Stimulated activated CD4-positive, alpha-beta T cell treated with anti-CD3 and anti-CD28 coated beads, Interleukin-1b, Interleukin-23, amount 100 ng/mL, for 4 hours (primary cell): ENCODE measurements at regions not wholly inside any gene's neighbourhood (a gene's known extent, or its start where the extent isn't known, plus 50 kb on each side); places are given as distances from the start of the nearest gene placed in this dataset.
"Not testable (repeated sequence)": the region's sequence is repeated elsewhere in the genome, so short reads cannot be mapped to it uniquely, and the experiment has no call there.

Experiments used
- DNase-seq, 2 donors: peaks; one replicate each; pipeline ENCODE4 v3.0.0-alpha.2; 2020; ENCODE audit warnings: low read depth in 2 of 2

DNA sequence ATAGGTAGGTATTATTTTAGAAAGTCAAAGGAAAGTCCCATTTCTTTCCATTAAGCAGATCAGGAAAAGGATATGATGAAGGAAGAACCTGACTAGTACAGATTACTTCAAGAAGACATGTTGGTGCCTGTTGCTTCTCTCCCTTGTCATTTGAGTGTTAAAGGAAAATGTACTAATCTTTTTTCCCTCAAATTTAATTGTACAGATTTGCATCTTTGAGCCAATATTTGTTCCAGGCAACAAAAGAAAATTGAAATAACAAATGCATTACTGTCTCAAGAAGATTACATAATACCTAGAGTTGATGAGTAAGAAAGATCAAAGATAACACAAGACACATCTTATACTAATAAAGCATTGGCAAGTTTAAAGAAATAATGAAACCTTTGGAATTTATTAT is 566.9 kb upstream of the ZP4 start:
- no peak for DNase-seq

DNA sequence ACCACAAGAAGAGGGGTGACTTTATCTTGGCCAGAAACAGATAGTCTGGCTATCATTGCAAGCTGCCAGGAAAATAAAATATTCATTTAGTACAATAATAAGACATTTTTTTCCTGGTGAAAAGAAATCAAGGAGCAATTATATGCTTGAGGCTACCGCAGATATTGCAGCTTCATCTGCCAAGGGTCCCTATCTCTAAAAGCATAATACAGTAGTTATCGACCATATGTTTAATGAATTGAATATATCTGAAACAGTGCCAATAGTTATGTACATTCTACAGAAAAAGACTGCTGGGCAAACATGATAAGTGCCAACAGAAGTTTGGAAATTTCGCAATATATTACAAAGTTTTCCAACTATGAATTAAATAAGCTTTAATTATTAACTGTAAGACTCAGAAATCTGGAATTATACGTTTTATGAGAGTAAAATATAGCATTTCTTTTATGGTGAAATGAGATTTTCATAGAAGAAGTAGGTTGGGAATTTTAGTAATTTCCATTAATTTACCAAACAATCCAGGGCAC is 561.1 kb upstream of the ZP4 start:
- DNase-seq, result no peak

DNA sequence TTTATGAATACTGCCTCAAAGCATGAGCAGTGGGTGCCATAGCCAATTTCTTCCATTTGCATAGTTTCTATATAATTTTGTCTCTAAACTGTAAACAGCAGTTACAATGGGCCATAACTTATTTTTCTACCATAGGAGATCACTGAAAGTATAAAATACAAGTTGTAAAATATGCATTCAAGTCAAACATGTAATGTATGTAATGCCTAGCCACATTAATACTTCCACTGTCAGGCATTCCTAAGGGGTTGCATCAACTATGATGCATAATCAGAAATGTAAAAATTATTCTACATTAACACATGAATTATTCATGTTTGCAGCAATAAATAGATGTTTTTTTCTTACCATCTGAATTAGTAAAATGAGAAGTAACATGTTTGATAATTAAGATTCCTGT is 560.3 kb upstream of the ZP4 start:
- no peak for DNase-seq

DNA sequence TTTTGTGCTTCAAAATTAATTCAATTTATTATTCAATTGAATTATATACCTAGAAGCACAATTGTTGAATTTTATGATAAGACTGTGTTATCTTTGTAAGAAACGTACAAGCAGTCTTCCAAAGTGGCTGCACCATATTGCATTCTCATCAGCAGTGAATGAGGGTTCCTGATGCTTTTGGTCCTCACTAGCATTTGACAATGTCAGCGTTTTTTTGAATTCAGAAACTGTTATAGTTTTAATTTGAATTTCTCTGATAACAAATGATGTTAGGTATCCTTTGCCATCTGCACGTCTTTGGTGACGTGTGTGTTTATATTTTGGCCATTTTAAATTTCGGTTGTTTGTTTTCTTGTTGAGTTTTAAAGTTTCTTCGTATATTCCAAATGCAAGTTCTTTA is 553.0 kb upstream of the ZP4 start:
- no peak for DNase-seq

DNA sequence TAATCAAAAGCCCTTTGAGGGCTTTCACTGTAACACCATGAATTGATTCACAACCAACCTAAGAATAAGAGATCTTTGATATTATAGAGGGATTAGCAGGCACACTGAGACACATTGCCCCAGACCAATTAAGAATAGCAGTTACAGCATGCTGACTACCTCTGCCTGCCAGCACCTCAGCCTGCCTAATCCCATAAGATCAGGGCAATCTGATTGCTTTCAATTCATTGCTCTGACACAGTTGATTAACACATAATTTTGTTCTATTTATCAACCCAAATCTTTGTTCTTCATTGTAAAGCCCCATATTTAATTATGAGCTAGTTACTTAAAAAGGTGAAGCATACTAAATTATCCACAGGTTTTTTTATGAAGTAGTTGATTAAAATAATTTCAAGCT is 548.8 kb upstream of the ZP4 start:
- DNase-seq, result no peak

DNA sequence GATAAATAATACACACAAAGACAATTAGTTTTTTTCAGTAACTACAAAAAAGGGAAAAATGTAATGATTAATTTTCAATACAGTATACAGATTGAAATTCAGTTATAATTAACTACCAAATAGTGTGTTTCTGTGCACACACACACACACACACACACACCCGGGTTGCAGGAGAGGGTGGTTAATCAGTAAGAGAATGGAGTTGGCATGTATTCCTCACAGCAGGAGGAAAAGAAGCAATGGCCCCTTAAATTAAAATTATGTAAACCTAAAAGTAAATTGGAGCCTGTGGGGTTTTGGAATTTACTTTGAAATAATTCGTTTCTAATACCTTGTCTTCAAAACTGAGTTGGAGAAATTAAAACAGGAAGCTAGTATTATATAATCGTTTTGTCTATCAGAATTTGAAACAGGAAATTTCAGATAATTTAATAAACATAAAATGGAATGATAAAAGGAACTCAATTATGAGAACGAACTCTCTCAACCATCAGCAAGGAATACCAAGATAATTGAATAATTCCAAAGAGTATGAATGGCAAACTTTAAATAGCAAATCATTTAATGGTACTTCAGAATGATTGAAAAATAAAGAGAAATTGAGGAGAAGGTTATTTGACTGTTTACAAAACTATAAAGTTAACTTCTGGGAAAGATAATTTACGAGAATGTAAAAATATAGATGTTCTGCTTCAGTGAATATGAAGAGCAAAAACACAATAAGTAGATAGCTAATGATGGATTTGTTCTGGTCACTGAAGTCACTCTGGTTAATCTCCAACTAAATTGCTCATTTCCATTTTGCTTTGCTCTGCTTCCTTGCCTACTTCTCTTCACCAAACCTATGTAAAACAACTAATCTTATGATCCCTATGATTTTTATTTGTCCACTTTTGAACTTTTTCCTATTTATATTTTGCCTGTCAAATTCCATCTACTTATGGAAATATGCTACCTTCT is 547.9 kb upstream of the ZP4 start:
- DNase-seq, result no peak

DNA sequence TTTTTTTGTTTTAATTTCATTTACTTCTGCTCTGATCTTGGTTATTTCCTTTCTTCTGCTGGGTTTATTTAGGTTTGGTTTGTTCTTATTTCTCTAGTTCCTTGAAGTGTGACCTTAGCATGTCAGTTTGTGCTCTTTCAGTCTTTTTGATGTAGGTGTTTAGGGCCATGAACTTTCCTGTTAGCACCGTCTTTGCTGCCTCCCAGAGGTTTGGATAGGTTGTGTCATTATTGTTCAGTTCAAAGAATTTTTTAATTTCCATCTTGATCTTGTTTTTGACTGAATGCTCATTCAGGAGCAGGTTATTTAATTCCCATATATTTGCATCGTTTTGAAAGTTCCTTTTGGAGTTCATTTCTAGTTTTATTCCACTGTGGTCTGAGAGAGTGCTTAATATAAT is 539.0 kb upstream of the ZP4 start:
- not testable (repeated sequence) for DNase-seq

- no peak for DNase-seq
Measured at GRCh38 chr1:238419209-238419608, 528.5 kb upstream of the ZP4 start.

- DNase-seq, result no peak
Measured at GRCh38 chr1:238409932-238410331, 519.2 kb upstream of the ZP4 start.

DNA sequence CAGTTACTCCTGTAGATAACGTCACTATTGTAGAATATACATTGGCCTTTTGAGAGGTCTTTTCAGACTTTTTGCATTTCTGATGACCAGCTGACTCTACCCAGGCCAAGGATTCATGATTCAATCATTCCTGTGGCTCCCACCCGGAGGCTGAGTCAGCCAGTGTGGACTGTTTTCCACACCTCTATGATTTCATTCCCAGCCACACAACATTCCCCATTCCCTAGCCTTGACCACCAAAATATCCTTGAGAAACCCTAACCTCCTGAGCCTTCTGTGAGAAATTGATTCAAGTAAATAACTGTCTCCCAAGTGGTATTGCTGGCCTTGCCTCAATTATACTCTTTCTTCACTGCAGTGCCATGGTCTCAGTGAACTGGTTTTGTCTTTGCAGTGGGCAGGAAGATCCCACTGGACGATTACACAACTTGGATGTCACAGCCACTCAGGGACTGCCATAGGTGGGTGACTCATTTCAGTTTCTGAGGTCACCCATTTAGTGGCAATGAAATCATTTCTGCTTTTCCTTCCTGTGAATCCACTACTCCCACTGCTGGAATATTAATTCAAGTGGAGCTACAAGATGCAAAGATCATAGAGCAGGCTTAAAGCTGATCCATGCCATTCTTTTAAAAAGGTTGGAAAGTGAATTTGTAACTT is 518.6 kb upstream of the ZP4 start:
- no peak for DNase-seq

DNA sequence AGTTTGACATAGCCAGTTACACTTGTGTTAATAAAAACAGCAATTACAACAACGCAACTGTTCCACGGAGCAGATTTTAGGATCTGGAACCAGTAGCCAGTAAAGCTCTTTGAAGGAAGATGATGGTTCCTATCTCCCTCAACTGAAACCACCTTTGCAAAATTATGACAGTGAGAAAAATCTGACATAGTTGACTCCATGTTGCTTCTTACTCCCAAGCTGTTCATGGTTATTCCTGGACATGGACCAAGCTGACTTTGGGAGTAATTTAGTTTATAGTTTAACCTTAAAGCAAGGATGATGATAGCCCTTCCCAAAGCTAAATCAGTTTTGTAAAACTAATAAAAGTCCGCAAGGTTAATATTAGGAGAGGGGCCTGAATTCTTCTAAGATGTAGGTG is 518.0 kb upstream of the ZP4 start:
- DNase-seq, result no peak

DNA sequence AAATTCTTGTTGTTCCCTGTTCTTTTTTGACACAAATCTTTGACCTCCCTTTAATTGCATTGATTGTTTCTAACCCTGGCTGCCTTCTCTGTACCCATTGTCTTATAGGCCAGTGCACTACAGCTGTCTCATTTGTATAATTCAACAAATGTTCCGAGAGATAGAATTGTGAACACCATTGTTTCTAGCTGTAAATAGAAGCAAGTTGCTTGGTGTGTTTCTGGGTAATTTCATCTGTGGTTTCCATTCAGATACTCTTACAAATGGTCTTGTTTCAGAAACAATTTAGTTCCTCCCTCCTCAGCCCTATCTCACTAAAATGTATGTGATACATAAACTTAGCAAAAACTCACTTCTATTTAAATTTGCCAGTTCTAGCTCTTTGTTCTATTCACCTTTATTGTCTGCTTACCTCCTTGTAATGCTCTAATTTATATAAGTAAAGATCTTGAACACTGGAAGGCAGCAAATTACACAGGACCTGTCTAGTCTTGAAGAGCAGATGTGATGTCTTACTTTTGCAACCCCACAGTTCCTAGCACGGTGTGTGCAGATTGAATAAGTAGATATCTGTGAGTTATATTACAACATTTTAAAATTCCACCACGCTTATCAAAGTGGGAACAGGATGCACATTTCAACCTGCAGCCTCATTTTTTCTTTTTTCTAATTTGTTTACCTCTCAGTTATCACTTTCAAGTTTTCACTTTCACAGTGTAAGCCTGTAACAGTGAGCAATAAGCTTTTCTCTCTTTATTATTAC is 515.6 kb upstream of the ZP4 start:
- DNase-seq, result no peak

DNA sequence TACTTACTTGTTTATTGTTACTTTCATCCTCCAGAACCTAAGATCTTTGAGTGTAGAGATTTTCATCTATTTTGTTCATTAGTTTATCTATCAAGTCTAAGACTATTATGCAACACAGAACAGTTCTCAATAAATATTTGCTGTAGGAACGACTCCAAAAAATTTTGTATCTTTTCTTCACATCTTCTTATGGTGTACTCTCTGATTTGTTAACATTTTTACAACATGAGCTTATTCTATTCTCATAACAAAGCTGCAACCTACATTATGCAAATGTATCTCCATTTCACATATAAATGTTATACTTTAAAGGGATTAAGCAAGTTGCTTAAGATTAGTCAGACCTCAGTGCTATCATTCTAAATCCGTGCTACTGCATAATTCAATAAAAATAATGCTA is 514.2 kb upstream of the ZP4 start:
- no peak for DNase-seq

GRCh38 chr1:238404481-238404880 is 513.8 kb upstream of the ZP4 start:
- DNase-seq, result no peak

- DNase-seq, result no peak
Measured at GRCh38 chr1:238401144-238401543, 510.4 kb upstream of the ZP4 start.

- no peak for DNase-seq
Measured at GRCh38 chr1:238399558-238399957, 508.8 kb upstream of the ZP4 start.

DNA sequence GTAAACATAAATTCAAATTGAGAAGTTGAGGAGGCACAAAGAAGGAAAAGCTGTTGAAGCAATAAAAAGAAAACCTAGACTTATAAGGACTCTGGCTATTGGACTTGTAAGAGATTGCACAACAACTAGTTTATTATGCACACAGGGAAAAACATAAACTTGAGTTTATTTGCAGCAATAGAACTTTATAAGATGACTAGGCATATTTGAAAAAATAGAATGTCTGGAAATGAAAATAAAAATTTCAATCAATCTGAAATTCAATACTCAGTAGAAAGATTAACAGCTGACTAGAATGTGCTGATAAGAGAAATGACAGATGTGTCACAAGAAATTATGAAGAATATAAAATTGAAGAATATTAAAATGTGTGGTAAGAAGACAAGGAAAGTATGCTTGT is 505.4 kb upstream of the ZP4 start:
- DNase-seq, result no peak

DNA sequence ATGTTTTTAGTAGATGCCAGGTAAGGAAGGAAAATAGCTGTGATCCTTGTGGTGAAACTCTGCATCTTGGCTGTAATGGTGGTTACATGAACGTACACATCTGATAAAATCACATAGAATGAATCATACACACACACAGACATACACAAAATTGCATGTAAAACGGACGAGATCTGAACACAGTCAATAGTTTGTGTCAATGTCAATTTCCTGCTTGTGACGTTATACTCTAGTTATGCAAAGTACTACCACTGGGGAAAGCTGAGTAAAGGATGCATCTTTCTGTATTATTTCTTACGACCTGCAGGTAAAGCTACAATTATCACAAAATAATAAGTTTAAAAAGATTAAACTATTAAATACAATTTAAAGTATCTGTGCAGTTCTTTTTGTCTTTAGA is 493.7 kb upstream of the ZP4 start:
- no peak for DNase-seq

- DNase-seq, result no peak
Measured at GRCh38 chr1:238380167-238380566, 489.4 kb upstream of the ZP4 start.

DNA sequence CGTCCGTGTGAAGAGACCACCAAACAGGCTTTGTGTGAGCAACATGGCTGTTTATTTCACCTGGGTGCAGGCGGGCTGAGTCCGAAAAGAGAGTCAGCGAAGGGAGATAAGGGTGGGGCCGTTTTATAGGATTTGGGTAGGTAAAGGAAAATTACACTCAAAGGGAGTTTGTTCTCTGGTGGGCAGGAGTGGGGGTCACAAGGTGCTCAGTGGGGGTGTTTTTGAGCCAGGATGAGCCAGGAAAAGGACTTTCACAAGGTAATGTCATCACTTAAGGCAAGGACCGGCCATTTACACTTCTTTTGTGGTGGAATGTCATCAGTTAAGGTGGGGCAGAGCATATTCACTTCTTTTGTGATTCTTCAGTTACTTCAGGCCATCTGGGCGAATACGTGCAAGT is 488.7 kb upstream of the ZP4 start:
- DNase-seq, result not testable (repeated sequence)

- DNase-seq, result no peak
Measured at GRCh38 chr1:238377280-238377919, 486.7 kb upstream of the ZP4 start.

- no peak for DNase-seq
Measured at GRCh38 chr1:238370599-238370998, 479.9 kb upstream of the ZP4 start.
